ENCODE measurements at regions not wholly inside any gene's neighbourhood (a gene's known extent, or its start where the extent isn't known, plus 50 kb on each side); places are given as distances from the start of the nearest gene placed in this dataset.

GRCh38 chr15:37586976-37587375, 347.5 kb upstream of the TMCO5A start:
- Mint-ChIP-seq H3K9me3 (ENCODE audit: low read depth) (peaks cover 5% of the 10 kb centered on the region), H3K4me3 (ENCODE audit: unreplicated experiment) (no peak overlapping the region), H3K36me3 (ENCODE audit: low read depth) (no peaks in the 10 kb centered on the region), H3K4me1 (ENCODE audit: low read depth) (no peaks in the 10 kb centered on the region), H3K27ac (ENCODE audit: unreplicated experiment) (no peak overlapping the region), H3K27me3 (ENCODE audit: low read depth) (peaks cover 18% of the 10 kb centered on the region)
- no peak for TF ChIP-seq CTCF (IDR thresholded peaks at IDR 0.05)
- DNase-seq (ENCODE audit: low spot score) = no peak

- Mint-ChIP-seq H3K4me3 (ENCODE audit: unreplicated experiment) (no peak overlapping the region), H3K27me3 (ENCODE audit: low read depth) (peaks cover 37% of the 10 kb centered on the region), H3K4me1 (ENCODE audit: low read depth) (no peaks in the 10 kb centered on the region), H3K27ac (ENCODE audit: unreplicated experiment) (no peak overlapping the region), H3K9me3 (ENCODE audit: low read depth) (no peaks in the 10 kb centered on the region), H3K36me3 (ENCODE audit: low read depth) (no peaks in the 10 kb centered on the region)
- no peak for TF ChIP-seq CTCF (IDR thresholded peaks at IDR 0.05)
- no peak for DNase-seq (ENCODE audit: low spot score)
Measured at GRCh38 chr15:37594417-37594816, 340.0 kb upstream of the TMCO5A start.

- no peaks in the 10 kb centered on the region for H3K36me3 Mint-ChIP-seq (ENCODE audit: low read depth)
- no peak overlapping the region for H3K27ac Mint-ChIP-seq (ENCODE audit: unreplicated experiment)
- TF ChIP-seq CTCF (IDR thresholded peaks at IDR 0.05) = no peak
- H3K9me3 Mint-ChIP-seq (ENCODE audit: low read depth) = no peaks in the 10 kb centered on the region
- no peak overlapping the region for H3K4me3 Mint-ChIP-seq (ENCODE audit: unreplicated experiment)
- H3K27me3 Mint-ChIP-seq (ENCODE audit: low read depth) = peaks cover 35% of the 10 kb centered on the region
- no peak for DNase-seq (ENCODE audit: low spot score)
- H3K4me1 Mint-ChIP-seq (ENCODE audit: low read depth) = no peaks in the 10 kb centered on the region
Measured at GRCh38 chr15:37595426-37595970, 338.9 kb upstream of the TMCO5A start.

- no peak overlapping the region for H3K4me3 Mint-ChIP-seq (ENCODE audit: unreplicated experiment)
Measured at GRCh38 chr15:37599156-37599555, 335.3 kb upstream of the TMCO5A start.

GRCh38 chr15:37616215-37616614, 318.2 kb upstream of the TMCO5A start:
- Mint-ChIP-seq H3K4me3 (ENCODE audit: unreplicated experiment) (no peak overlapping the region), H3K27me3 (ENCODE audit: low read depth) (peaks cover 15% of the 10 kb centered on the region), H3K4me1 (ENCODE audit: low read depth) (no peaks in the 10 kb centered on the region), H3K9me3 (ENCODE audit: low read depth) (peaks cover 5% of the 10 kb centered on the region), H3K36me3 (ENCODE audit: low read depth) (no peaks in the 10 kb centered on the region), H3K27ac (ENCODE audit: unreplicated experiment) (no peak overlapping the region)
- DNase-seq (ENCODE audit: low spot score) = no peak
- TF ChIP-seq CTCF (IDR thresholded peaks at IDR 0.05) = no peak

More at GRCh38 chr15:37599156-37599555, 335.3 kb upstream of the TMCO5A start:
- Mint-ChIP-seq H3K4me1 (ENCODE audit: low read depth) (no peaks in the 10 kb centered on the region), H3K27me3 (ENCODE audit: low read depth) (peaks cover 29% of the 10 kb centered on the region), H3K9me3 (ENCODE audit: low read depth) (no peaks in the 10 kb centered on the region), H3K36me3 (ENCODE audit: low read depth) (no peaks in the 10 kb centered on the region), H3K27ac (ENCODE audit: unreplicated experiment) (no peak overlapping the region)
- no peak for DNase-seq (ENCODE audit: low spot score)
- TF ChIP-seq CTCF (IDR thresholded peaks at IDR 0.05) = no peak

Measured in chondrocyte (in vitro differentiated cells).